ENCODE measurements at regions not wholly inside any gene's neighbourhood (a gene's known extent, or its start where the extent isn't known, plus 50 kb on each side); places are given as distances from the start of the nearest gene placed in this dataset.
"Not testable (repeated sequence)": the region's sequence is repeated elsewhere in the genome, so short reads cannot be mapped to it uniquely, and the experiment has no call there.

- no peak for DNase-seq (ENCODE audit: low read depth in 3 of 3)
Measured at GRCh38 chr21:16218682-16219343, 489.0 kb downstream of the USP25 start.

GRCh38 chr21:16224756-16225155, 495.0 kb downstream of the USP25 start:
- not testable (repeated sequence) for DNase-seq (ENCODE audit: low read depth in 3 of 3)

GRCh38 chr21:16239659-16240265, 510.0 kb downstream of the USP25 start:
- no peak for DNase-seq (ENCODE audit: low read depth in 3 of 3)

- no peak for DNase-seq (ENCODE audit: low read depth in 3 of 3)
Measured at GRCh38 chr21:16241016-16241415, 511.2 kb downstream of the USP25 start.

- no peak for DNase-seq (ENCODE audit: low read depth in 3 of 3)
Measured at GRCh38 chr21:16241479-16241963, 511.7 kb downstream of the USP25 start.

- no peak for DNase-seq (ENCODE audit: low read depth in 3 of 3)
Measured at GRCh38 chr21:16243396-16243795, 513.6 kb downstream of the USP25 start.

- DNase-seq (ENCODE audit: low read depth in 3 of 3) = no peak
Measured at GRCh38 chr21:16248705-16249104, 518.9 kb downstream of the USP25 start.

GRCh38 chr21:16250273-16250672, 520.5 kb downstream of the USP25 start:
- DNase-seq (ENCODE audit: low read depth in 3 of 3) = no peak

- DNase-seq (ENCODE audit: low read depth in 3 of 3) = no peak
Measured at GRCh38 chr21:16258844-16259611, 529.2 kb downstream of the USP25 start.

GRCh38 chr21:16262091-16262490, 532.3 kb downstream of the USP25 start:
- no peak for DNase-seq (ENCODE audit: low read depth in 3 of 3)

GRCh38 chr21:16264319-16264718, 534.5 kb downstream of the USP25 start:
- no peak for DNase-seq (ENCODE audit: low read depth in 3 of 3)

GRCh38 chr21:16269476-16269875, 539.7 kb downstream of the USP25 start:
- DNase-seq (ENCODE audit: low read depth in 3 of 3) = no peak

- no peak for DNase-seq (ENCODE audit: low read depth in 3 of 3)
Measured at GRCh38 chr21:16279731-16280581, 550.2 kb downstream of the USP25 start.

- DNase-seq (ENCODE audit: low read depth in 3 of 3) = no peak
Measured at GRCh38 chr21:16280686-16281091, 550.9 kb downstream of the USP25 start.

GRCh38 chr21:16283516-16283915, 553.7 kb downstream of the USP25 start:
- DNase-seq (ENCODE audit: low read depth in 3 of 3) = no peak

GRCh38 chr21:16285605-16286126, 555.9 kb downstream of the USP25 start:
- DNase-seq (ENCODE audit: low read depth in 3 of 3) = no peak

- no peak for DNase-seq (ENCODE audit: low read depth in 3 of 3)
Measured at GRCh38 chr21:16287046-16287445, 557.3 kb downstream of the USP25 start.

- DNase-seq (ENCODE audit: low read depth in 3 of 3) = no peak
Measured at GRCh38 chr21:16291296-16291695, 561.5 kb downstream of the USP25 start.

GRCh38 chr21:16294128-16294527, 564.3 kb downstream of the USP25 start:
- DNase-seq (ENCODE audit: low read depth in 3 of 3) = no peak

GRCh38 chr21:16302851-16303282, 573.1 kb downstream of the USP25 start:
- DNase-seq (ENCODE audit: low read depth in 3 of 3) = no peak
